IPS DF 19.7 (cell line): ENCODE measurements at regions not wholly inside any gene's neighbourhood (a gene's known extent, or its start where the extent isn't known, plus 50 kb on each side); places are given as distances from the start of the nearest gene placed in this dataset.

ENCODE experiments used
- DNase-seq: peaks from one replicate; pipeline ENCODE4 v3.0.0-alpha.2; 2013; ENCODE audit warnings: low read depth, low spot score

- DNase-seq: no peak
These were observed 1189.1 kb downstream of the CDH9 start for GRCh38 chr5:25849270-25849669.

DNA sequence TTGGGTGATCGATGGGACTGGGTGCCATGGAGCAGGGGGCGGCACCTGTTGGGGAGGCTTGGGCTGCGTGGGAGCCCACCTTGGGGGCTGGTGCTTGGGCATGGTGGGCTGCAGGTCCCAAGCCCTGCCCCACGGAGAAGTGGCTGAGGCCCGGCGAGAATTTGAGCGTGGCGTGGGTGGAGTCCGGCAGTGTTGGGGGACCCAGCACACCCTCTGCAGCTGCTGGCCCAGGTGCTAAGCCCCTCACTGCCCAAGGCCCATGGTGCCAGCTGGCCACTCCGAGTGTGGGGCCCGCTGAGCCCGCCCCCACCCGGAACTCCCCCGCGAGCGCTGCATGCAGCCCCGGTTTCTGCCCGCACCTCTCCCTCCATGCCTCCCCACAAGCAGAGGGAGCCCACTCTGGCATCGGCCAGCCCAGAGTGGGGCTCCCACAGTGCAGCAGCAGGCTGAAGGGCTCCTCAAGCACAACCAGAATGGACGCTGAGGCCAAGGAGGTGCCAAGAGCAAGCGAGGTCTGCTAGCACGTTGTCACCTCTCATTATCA is 1178.6 kb upstream of the CDH10 start:
- no peak for DNase-seq
